NB4 (cell line): ENCODE measurements at regions not wholly inside any gene's neighbourhood (a gene's known extent, or its start where the extent isn't known, plus 50 kb on each side); places are given as distances from the start of the nearest gene placed in this dataset.

ENCODE experiments used
- POLR2A ChIP-seq: IDR thresholded peaks from 2 replicates; pipeline ENCODE4 v1.6.1; 2011; ENCODE audit warnings: mild to moderate bottlenecking; ENCODE audit not compliant: insufficient read length; ENCODE audit errors: extremely low read depth
- TF ChIP-seq, protein P1 (sequence below): IDR thresholded peaks from 2 replicates; pipeline ENCODE4 v1.6.1; 2011; ENCODE audit warnings: low read depth, low read length
- TF ChIP-seq, protein P2 (sequence below): IDR thresholded peaks from one replicate; pipeline ENCODE4 v1.5.1; 2012; ENCODE audit warnings: low read depth, low read length

DNA sequence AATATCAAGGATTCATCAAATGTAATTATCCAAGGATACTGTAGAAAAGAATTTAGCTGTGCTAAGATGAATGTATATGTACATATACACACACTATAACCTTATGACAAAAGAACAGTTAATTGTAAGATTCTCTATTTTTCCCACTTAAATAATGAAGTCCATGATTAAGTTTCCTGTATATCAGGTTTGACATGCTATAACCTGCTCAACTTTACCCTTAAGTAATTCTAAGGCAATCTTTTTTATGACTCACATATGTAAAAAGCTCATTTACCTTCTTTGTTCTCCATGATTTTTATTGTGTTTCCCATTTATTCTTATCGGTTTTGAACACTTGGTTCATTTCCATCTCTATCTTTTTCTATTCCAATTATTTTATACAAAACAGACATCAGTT, 1213.1 kb upstream of the SLC39A10 start:
- TF ChIP-seq, protein P1, sequence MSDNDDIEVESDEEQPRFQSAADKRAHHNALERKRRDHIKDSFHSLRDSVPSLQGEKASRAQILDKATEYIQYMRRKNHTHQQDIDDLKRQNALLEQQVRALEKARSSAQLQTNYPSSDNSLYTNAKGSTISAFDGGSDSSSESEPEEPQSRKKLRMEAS: no peak
- TF ChIP-seq, protein P2, sequence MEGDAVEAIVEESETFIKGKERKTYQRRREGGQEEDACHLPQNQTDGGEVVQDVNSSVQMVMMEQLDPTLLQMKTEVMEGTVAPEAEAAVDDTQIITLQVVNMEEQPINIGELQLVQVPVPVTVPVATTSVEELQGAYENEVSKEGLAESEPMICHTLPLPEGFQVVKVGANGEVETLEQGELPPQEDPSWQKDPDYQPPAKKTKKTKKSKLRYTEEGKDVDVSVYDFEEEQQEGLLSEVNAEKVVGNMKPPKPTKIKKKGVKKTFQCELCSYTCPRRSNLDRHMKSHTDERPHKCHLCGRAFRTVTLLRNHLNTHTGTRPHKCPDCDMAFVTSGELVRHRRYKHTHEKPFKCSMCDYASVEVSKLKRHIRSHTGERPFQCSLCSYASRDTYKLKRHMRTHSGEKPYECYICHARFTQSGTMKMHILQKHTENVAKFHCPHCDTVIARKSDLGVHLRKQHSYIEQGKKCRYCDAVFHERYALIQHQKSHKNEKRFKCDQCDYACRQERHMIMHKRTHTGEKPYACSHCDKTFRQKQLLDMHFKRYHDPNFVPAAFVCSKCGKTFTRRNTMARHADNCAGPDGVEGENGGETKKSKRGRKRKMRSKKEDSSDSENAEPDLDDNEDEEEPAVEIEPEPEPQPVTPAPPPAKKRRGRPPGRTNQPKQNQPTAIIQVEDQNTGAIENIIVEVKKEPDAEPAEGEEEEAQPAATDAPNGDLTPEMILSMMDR: no peak
- no peak for TF ChIP-seq POLR2A
